ENCODE measurements at regions not wholly inside any gene's neighbourhood (a gene's known extent, or its start where the extent isn't known, plus 50 kb on each side); places are given as distances from the start of the nearest gene placed in this dataset.

DNA sequence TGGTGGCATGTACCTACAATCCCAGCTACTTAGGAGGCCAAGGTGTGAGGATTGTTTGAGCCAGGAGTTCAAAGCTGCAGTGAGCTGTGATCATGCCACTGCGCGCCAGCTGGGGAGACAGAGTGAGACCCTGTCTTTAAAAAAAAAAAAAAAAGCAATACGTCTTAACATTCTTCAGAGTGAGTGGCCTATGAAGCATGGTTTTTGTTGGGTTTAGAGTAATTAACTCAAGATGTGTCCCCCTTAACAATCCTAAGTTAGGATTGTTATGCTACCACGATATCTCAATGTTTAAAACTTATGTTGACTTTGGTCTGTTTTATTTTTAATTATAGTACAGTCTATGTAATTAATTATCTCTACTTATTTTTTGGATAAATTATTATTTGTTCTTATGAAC is 156.1 kb downstream of the HIPK3 start:
- Histone ChIP-seq H3K36me3 (no peaks in the 10 kb centered on the region), H3K27me3 (peaks cover 0 to 50% (median 0%) of the 10 kb centered on the region in 3 donors), H3K4me1 (no peaks in the 10 kb centered on the region), H3K27ac (no peak overlapping the region), H3K9me3 (no peaks in the 10 kb centered on the region), H3K4me3 (no peak overlapping the region)
- intact Hi-C loops (cut with DNase I; ENCODE audit: low total_unique reads): no loop called here
- DNase-seq: no peak
- WGBS, 5 donors: 65 to 77% (median 74%) methylated on average over 4 of the region's 4 CpGs
- TF ChIP-seq, protein P1, sequence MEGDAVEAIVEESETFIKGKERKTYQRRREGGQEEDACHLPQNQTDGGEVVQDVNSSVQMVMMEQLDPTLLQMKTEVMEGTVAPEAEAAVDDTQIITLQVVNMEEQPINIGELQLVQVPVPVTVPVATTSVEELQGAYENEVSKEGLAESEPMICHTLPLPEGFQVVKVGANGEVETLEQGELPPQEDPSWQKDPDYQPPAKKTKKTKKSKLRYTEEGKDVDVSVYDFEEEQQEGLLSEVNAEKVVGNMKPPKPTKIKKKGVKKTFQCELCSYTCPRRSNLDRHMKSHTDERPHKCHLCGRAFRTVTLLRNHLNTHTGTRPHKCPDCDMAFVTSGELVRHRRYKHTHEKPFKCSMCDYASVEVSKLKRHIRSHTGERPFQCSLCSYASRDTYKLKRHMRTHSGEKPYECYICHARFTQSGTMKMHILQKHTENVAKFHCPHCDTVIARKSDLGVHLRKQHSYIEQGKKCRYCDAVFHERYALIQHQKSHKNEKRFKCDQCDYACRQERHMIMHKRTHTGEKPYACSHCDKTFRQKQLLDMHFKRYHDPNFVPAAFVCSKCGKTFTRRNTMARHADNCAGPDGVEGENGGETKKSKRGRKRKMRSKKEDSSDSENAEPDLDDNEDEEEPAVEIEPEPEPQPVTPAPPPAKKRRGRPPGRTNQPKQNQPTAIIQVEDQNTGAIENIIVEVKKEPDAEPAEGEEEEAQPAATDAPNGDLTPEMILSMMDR (IDR thresholded peaks at IDR 0.05): no peak
- TF ChIP-seq POLR2A (IDR thresholded peaks at IDR 0.05): no peak
- TF ChIP-seq EP300 (IDR thresholded peaks at IDR 0.05): no peak
- no peak for TF ChIP-seq POLR2AphosphoS5 (IDR thresholded peaks at IDR 0.05)

DNA sequence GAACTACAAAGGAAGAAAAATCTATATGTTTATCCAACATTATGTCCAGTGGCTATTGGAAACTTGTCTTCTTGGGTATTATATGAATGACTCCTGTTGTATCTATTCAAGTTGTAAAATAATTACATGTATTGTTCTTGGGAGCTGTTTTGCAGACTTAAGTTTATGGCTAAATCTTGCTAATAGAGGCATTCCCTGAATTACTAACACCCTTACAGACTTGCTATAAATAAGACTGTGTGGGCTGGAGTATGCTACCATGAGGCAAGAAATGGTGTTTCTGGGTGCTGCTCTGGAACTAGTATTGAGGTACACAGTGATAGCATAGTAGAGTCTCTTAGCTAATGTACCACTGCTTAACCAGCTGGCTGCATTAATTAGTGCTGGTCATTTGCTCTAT is 155.1 kb downstream of the HIPK3 start:
- Histone ChIP-seq H3K4me3 (no peak overlapping the region), H3K27me3 (peaks cover 0 to 47% (median 0%) of the 10 kb centered on the region in 3 donors), H3K27ac (no peak overlapping the region), H3K4me1 (no peaks in the 10 kb centered on the region), H3K9me3 (no peaks in the 10 kb centered on the region), H3K36me3 (no peaks in the 10 kb centered on the region)
- peak in 1 of 2 donors; percentile 17 for DNase-seq
- TF ChIP-seq POLR2AphosphoS5 (IDR thresholded peaks at IDR 0.05): no peak
- TF ChIP-seq POLR2A (IDR thresholded peaks at IDR 0.05): no peak
- TF ChIP-seq, protein P1 (IDR thresholded peaks at IDR 0.05): no peak
- intact Hi-C loops (cut with DNase I; ENCODE audit: low total_unique reads): no loop called here

DNA sequence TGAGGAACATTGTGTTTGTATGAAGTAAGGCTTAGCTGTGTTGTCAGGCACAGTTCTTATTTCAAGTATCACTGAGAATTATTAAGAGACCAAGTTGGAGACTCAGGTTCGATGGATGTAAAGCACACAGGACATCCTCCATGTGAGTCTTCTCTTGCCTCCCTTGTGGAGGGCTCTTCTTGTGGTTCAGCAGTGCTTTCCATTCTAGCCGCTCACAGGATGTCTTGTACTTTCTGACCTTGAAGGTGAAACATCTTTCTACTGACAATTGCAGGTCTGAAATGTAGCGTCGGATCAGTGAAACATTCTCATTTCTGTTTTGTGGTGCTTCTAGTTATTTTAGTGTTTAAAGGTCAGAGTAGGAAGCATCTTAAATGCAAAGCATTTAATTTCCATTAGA is 154.6 kb downstream of the HIPK3 start:
- Histone ChIP-seq H3K9me3 (no peaks in the 10 kb centered on the region), H3K27me3 (peaks cover 0 to 42% (median 0%) of the 10 kb centered on the region in 3 donors), H3K4me1 (no peaks in the 10 kb centered on the region), H3K27ac (no peak overlapping the region), H3K36me3 (no peaks in the 10 kb centered on the region), H3K4me3 (no peak overlapping the region)
- WGBS, 5 donors: 81 to 89% (median 87%) methylated on average over 4 of the region's 4 CpGs
- DNase-seq: no peak
- intact Hi-C loops (cut with DNase I; ENCODE audit: low total_unique reads): no loop called here
- TF ChIP-seq POLR2A (IDR thresholded peaks at IDR 0.05): no peak
- TF ChIP-seq, protein P1 (IDR thresholded peaks at IDR 0.05): no peak
- TF ChIP-seq POLR2AphosphoS5 (IDR thresholded peaks at IDR 0.05): no peak
- TF ChIP-seq EP300 (IDR thresholded peaks at IDR 0.05): no peak

DNA sequence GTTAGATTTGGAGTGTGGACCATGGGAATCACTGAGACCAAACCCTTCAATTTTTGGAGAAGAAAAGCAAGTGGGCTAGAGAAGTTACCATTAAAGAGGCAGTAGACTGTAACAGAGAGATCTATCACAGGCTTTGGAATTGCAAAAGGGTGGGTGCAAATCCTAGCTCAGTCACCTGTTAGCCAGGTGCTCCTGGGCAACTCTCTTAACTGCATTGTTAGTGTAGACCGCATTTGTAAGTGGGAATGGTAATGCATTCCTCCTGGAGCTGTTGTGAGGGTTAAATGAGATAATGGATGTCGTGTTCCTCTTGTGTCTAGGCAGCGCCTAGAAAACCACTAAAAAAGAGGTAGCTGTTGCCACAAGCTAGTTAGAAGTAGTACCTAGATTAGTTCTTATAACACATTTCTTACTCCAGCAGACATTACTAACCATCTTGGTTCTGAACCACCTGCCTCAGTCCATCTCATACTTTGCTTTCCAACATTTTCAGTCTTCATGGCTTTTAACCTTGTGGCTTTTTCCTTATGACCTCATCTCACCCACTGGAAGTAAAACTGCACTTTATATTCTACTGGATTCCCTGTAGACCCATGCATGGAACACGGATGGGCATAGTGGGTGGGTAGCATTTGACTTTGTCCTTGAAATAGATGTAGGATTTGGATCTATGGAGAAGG is 153.0 kb downstream of the HIPK3 start:
- WGBS, 5 donors: 56 to 73% (median 62%) methylated on average over 4 of the region's 4 CpGs
- H3K27me3 ChIP-seq: peaks cover 0 to 31% (median 0%) of the 10 kb centered on the region in 3 donors
- TF ChIP-seq, protein P1 (IDR thresholded peaks at IDR 0.05): no peak
- TF ChIP-seq EP300 (IDR thresholded peaks at IDR 0.05) (no peak), POLR2A (IDR thresholded peaks at IDR 0.05) (no peak), POLR2AphosphoS5 (IDR thresholded peaks at IDR 0.05) (no peak)

More for the DNA sequence above, 153.0 kb downstream of the HIPK3 start:
- Histone ChIP-seq H3K36me3 (no peaks in the 10 kb centered on the region), H3K27ac (no peak overlapping the region), H3K4me3 (no peak overlapping the region), H3K9me3 (no peaks in the 10 kb centered on the region), H3K4me1 (no peaks in the 10 kb centered on the region)
- no peak for DNase-seq
- intact Hi-C loops (cut with DNase I; ENCODE audit: low total_unique reads): no loop called here

Small RNA genes lying in the stretch of these regions (small RNA-seq; reads per million reads assigned to genes)
- gene AL133399.1: 0 reads per million in 4 donors
